CD1c-positive myeloid dendritic cell (primary cell): ENCODE measurements at regions not wholly inside any gene's neighbourhood (a gene's known extent, or its start where the extent isn't known, plus 50 kb on each side); places are given as distances from the start of the nearest gene placed in this dataset.
"Not testable (repeated sequence)": the region's sequence is repeated elsewhere in the genome, so short reads cannot be mapped to it uniquely, and the experiment has no call there.

Experiments used
- DNase-seq: peaks from one replicate; pipeline ENCODE4 v3.0.0-alpha.2; 2016; ENCODE audit errors: extremely low spot score

DNA sequence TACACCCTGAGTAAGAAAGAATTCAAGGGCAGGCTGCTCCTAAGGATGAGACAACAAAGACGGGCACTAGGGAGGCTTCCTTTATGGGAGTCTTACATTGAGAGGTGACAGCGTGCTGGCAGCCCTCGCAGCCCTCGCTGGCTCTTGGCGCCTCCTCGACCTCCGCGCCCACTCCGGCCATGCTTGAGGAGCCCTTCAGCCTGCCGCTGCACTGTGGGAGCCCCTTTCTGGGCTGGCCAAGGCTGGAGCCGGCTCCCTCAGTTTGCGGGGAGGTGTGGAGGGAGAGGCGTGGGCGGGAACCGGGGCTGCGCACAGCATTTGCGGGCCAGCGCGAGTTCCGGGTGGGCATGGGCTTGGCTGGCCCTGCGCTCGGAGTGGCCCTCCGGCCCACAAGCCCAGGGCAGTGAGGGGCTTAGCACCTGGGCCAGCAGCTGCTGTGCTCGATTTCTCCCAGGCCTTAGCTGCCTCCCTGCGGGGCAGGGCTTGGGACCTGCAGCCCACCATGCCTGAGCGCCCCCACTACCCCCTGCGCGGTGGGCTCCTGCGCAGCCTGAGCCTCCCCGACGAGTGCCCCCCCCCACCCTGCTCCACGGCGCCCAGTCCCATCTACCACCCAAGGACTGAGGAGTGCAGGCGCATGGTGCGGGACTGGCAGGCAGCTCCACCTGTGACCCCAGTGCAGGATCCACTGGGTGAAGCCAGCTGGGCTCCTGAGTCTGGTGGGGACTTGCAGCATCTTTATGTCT lies 75.3 kb downstream of the BARX1 start:
- DNase-seq, result not testable (repeated sequence)

DNA sequence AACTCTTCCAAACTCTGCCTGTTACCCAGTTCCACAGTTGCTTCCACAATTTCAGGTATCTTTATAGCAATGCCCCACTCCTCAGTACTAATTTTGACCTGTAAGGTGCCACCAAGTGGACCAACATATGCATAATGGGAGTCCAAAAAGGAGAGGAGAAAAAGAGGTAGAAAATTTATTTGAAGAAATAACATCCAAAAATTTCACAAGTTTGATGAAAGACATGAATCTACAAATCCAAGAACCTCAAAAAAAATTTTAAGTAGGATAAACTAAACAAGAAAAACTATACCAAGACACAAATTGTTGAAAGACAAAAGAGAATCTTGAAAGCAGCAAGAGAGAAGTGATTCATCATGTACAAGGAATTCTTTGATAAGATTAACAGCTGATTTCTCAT lies 79.8 kb downstream of the BARX1 start:
- no peak for DNase-seq

DNA sequence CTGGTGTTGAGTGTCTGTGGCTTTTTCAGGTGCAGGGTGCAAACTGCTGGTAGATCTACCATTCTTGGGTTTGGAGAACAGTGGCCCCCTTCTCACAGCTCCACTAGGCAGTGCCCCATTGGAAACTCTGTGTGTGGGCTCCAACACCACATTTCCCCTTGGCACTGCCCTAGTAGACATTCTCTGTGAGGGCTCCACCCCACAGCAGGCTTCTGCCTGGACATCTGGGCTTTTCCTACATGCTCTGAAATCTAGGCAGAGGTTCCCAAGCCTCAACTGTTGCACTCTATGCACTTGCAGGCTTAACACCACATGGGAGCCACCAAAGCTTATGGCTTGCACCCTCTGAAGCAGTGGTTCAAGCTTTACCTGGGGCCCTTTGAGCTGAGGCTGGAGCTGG lies 80.9 kb downstream of the BARX1 start:
- DNase-seq, result no peak

DNA sequence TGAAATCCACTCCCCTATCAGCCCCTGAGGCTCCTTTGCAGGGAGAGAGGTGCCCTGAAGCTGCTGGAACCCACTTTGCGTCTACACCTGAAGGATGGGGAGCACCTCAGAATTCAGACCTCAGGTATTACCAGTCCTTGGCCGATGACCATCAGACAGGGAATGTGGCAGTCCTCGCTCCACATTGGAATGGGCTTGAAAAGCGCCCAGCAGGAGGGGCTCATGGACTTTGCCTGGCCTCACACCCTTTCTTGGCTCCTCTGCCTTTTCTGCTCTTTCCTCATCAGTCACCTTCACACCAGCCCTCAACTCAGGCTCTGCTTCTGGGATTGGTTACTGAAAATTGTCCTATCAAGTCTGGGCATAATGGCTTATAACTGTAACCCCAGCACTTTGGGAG lies 83.9 kb downstream of the BARX1 start:
- no peak for DNase-seq

DNA sequence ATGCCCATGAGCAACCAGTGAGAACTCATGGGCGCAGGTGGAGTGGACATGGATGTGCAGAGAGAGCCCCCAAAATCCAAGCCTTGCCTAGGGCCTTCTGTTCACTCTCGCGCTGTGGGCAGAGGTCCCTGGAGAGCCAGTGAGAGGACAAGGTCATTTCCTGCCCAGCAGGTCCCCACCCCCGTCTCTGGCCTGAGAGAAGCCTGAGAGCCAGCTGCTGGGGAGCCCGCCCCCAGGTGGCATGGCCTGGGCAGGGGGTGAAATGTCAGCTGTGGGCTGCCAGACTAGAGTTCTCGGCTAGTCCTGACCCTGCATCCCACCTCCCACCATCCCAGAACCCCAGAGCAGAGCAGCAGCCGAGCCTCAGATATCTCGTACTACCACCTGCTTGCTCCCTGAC lies 85.3 kb downstream of the BARX1 start:
- DNase-seq, result no peak

DNA sequence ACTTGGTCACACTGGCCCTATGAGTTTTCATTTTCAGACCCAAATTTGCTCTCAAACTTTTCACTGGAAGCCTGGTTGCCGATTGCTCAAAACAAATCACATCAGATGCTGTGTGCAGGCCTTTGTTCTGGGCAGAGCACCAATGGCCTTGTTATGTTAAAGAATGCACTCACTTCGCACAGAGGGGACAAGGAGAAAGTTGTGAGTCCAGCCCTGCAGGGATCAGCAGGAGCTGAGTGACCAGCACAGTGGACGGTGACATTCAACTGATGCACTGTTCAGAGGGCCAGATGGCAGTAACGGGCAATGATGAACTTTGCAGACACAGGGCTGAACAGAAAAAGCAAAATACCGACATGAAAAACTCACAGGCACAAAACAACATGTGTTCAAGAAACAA lies 86.1 kb downstream of the BARX1 start:
- DNase-seq, result no peak

DNA sequence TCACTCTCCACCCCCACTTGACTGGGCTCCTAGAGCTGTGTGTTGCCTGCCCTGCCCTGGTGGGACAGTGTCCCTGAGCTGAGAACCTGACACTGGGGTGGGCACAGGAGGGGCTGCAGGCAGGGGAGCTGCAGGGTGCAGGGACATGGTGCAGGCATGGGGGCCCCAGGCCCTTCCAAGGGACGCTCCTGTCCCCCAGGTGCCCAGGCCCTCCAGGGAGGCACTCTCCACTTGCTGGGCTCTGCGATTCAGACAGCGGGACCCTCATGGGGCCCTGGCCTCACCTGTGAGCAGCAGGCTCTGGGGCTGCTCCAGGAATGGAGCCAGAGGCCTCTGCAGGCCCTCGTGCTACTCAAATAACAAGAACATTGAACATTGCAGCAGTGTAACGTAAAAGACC lies 89.4 kb downstream of the BARX1 start:
- no peak for DNase-seq

DNA sequence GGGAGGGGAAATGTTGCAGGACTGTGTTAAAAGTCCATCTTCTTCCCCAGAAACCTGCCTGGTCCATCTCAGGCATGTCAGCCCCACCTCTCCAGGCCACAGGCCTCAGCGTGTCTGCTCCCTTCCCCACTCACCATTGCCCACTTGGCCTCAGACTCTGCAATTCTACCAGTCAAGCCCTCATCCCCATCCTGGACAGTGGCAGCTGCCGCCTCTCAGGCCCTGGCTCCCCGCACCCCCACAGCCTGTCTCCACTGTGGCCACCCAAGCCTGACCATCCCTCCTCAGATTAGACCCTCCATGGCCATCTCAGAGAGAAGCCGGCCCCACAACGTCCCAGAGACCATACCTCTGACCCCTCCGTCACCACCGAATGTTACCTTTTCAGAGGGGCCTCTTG lies 89.9 kb downstream of the BARX1 start:
- no peak for DNase-seq

DNA sequence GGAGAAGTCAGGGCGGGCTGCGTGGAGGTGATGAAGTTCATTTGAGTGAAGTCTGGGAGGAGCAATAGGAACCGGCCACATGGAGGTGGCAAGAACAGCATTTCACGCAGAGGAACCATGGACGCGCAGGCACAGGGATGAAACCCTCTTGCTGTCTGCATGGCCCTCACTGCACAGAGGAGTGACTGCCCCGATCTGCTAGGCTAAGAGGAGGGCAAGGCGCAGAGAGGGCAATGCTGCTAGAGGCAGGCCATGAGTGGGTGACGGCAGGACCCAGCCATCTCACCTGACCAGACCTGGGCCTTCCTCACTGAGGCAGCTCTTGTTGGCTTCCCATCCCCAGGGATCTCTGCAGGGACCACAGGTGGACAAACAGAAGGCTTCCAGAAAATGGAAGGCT lies 90.3 kb downstream of the BARX1 start:
- DNase-seq, result no peak

DNA sequence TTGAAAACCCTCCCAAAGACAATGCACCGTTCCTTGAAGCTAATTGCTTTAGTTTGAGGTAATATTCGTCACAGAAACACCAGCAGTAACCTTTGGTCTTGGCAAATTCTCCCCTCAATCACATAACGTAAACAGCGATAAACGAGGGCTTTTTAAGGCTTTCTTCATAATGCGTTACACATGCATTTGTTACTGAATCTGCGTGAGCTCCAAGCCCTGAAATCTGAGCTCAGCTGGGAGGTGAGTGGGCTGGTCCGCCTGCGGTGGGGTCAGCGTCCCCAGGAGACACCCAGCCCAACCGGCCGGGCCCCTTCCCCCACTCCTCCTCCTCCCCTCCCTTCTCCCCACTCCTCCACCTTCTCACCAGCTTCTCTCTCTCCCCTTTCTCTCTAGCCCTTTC lies 91.1 kb downstream of the BARX1 start:
- no peak for DNase-seq

DNA sequence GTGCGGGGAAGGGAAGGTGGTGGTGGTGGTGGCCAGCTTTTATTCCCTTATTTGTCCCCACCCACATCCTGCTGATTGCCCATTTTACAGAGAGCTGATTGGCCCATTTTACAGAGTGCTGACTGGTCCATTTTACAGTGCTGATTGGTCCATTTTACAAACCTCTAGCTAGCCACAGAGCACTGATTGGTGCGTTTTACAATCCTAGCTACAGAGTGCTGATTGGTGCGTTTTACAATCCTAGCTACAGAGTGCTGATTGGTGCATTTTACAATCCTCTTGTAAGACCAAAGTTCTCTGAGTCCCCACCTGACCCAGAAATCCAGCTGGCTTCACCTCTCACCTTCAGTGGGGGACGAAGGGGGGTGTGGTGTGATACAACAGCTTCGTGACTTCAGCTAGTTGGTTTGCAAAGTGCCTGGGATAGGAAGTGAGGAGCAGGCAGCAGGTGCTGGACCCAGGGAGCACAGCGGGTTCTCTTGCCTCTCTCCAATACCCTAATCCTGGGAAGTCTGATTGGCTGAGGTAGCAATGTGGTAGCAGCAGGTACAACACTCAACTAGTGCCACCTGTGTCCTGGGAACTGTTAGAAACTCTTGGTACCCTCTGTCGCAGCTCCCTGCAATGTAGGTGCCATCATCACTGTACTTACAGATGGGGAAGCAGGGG lies 92.1 kb downstream of the BARX1 start:
- DNase-seq, result no peak

DNA sequence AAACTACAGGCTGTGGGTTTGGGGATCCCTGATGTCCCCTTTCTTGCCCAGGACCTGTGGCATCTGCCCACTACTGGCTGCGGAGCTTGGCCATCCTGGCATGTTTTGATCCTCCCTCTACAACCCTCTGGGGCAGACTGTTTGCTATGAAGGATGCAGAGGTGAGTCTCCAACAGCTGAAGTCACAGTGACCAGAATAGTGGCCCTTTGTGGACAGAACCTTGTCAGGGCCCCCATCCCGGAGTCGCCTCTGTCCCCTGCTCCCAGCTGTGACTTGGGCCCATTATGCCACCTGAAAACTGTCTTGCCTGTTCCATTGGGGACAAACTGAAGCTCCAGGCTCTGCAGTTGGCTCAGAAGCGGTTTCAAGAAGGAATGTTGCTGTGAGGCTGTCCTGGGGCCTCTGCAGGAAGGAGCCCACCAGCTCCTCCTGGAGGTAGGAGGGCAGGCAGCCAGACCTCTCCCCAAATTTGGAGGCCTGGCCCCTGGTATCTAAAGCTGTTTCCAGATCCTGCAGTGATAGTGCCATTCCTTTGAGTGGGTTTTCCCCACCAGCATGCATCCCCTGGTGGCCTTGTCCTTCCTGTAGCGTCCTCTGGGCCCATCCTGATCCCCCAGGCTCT lies 93.3 kb downstream of the BARX1 start:
- no peak for DNase-seq

DNA sequence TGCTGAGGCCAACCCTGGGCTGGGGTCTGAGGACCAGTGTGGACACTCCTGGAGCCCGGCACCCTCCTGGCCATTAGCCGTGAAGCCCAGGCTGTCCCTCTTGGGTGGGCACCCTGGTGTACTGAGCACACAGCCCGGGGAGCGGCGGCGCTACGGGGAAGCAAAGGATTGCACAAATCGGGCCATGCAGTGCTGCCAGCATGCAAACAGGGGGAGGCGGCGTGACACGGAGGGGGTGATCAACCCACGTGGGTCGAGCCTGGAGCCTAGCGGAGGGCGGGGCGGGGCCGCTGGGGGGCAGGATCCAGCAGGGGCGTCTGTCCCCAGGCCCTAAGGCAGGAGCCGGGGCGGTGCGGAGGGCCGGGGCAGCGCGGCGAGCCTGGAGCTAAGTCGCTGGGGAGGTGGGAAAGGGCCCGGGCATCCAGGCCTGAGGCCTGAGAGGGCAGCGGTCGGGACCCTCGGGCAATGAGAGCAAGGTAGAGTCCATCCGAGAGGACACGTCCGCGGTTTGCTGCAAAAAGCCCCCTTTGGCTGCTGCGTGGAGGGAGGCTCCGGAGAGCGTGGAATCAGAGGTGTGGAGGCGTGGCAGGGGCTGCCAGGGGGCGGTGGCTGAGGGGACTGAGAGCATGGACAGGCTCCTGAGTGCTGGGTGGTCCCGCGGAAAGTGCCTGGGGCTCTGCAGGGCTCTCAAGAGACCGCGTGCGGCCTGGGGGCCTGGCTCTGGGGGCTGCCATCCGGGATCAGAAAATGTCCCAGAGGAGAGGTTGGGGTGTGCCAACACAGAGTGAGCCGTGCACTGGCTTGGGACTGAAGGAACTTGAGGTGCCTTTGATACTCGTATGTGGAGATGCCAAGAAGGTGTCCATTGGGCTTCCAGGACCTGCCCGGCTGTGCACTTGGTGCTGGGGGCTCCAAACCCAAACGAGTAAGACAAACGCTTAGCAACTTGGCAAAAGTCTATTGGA lies 94.2 kb downstream of the BARX1 start:
- DNase-seq, result no peak

DNA sequence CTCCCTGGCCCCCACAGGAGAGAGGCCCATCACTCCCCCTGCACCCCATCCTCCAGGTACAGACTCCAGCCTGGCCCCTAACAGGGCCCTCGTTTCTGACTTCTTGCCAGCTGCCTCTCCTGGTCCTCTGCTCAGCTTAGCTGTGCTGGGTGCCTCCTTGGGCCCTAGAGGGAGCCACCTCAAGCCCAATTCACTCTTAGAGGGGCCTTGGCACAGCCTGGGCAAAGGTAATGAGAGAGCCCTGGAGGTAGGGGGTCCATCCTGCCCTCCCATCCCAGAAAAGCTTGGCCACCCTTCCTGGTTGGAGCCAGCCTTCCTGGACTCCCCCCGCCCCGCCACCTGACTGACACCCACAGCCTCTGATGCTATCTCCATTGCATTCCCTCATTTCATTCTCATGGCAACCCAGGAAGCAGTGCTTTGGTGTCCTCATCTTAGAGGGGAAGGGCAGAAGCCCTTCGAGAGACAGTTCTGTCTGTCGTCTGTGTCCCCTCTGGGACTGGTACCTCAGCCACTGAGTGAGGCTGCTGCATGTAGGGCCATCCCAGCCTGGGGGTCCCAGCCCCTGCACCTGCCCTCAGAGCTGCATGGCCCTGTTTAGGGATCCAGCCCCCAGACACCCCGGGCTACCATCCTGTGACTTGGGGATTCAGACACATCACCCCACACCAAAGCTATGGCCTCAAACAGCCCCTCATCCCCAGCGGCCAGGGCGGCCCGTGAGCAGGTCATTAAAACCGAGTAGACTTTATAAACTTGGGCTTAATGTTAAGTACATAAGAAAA lies 95.5 kb downstream of the BARX1 start:
- no peak for DNase-seq

DNA sequence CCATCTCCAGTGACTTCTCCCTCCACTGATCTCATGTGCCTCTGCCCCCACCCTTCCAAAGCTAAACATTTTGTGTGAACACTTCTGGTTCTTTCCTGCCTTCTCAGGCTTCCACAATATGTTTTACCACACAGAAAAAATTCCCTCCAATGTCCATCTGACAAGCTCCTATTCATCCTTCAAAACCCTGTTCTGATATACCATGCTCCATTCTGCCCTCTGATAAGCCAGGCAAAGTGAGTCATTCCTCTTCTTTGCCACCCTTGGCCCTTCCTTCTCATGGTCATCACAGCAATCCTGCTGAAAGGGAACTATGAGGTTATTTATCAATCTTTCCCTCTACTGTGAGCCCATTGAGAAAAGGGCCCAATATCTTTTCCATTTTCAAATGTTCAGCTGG lies 97.6 kb downstream of the BARX1 start:
- no peak for DNase-seq

DNA sequence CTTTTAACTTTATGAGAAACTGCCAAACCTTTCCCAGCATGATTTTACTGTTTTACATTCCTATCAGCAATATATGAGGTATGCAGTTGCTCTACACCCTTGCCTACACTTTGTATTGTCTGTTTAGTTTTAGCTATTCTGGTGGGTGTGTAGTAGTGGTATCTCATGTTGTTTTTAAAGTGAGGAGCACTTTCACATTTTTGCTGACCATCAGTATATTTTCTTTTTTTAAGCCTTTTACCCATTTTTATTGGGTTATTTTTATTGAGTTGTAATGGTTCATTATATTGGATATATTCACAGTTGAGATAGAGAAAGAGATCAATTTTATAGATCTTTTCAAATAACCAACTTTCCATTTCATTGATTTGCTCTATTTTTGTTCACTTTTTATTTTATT lies 102.4 kb downstream of the BARX1 start:
- no peak for DNase-seq

DNA sequence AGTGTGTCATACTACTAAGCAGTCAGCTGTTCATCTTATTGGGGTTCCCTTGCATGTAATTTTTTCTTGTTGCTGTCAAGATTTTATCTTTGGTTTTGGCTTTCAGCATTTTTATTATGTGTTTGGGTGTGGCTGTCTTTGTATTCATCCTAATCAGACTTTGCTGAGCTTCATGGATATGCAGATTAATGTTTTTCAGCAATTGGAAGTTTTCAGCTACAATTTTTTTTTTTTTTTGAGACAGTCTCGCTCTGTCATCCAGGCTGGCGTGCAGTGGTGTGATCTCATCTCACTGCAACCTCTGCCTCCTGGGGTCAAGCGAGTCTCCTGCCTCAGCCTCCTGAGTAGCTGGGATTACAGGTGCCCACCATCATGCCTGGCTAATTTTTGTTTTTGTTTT lies 108.8 kb downstream of the BARX1 start:
- DNase-seq, result no peak

DNA sequence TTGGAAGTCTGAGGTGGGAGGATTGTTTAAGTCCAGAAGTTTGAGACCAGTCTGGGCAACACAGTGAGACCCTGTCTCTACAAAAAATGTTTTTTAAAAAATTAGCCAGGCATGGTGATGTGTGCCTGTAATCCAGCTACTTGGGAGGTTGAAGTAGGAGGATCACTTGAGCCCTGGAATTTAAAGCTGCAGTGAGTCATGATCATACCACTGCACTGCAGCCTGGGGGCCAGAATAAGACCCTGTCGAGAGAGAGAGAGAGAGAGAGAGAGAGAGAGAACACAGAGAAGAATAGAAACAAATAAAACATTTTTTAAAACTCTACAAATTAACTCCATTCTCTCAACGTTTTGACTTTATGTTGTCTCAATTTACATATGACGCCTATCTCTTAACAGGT lies 111.8 kb downstream of the BARX1 start:
- no peak for DNase-seq

DNA sequence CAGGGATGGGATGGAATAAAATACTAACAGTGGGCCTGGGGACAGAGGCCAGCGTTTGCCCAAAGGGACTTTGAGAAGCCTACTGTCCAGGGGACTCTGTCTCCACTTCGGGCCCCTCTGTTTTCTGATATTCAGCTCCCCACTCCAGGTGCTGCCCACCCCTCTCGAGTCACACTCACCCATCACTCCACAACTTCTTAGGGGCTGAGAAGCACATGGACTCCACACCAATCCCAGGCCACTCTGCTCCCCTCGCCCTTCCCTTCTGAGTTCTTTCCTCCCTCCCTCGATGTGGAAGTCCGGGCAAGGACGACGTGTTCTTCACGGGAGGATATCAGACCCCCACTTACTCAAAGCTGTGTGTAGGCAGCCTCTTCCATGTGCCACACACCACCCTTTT lies 124.5 kb downstream of the BARX1 start:
- DNase-seq, result no peak

DNA sequence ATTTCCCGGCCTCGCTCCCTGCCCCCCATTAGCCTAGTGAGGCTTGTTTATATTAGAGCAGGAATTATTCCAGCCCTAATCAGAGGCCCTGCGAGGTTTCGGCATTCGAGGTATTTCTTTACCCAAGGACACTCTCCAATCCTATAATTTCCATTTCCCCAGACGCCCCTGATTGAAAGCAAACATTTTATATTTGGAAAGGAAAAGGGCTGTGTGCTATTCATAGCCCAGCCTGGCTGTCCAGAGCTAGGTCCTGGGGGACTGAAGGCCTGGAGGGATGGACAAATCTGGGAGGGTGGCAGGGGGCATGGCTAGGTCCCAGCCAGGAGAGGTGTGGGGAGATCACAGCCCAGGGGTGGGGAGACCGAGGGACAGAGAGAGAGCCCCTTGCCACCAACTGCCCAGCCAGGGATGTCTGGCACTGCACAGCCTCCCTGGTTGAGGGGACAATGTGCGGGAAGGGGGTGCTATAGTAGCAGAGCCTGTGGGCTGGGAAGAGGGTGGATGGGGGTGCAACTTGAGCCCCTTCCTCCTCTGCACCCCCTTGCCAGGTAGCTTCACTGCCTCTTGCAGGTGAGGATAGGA lies 125.1 kb downstream of the BARX1 start:
- DNase-seq, result no peak
